Activated CD4-positive, alpha-beta T cell treated with anti-CD3 and anti-CD28 coated beads, Interleukin-2, amount 10 ng/mL, durations not matched to agents 7 days and 5 days (primary cell): ENCODE measurements at regions not wholly inside any gene's neighbourhood (a gene's known extent, or its start where the extent isn't known, plus 50 kb on each side); places are given as distances from the start of the nearest gene placed in this dataset.

Experiments
- CTCF ChIA-PET: fragments of 350-600 bp; sonication (Branson Sonifier 250); formaldehyde crosslinking; loops from one replicate; lab custom pipeline; 2021; ENCODE audit warnings: antibody characterized with exemption; lab: Charles Lee
- POLR2A ChIA-PET: fragments of 350-600 bp; sonication (Branson Sonifier 250); formaldehyde crosslinking; loops from one replicate; lab custom pipeline; 2021; ENCODE audit warnings: antibody characterized with exemption; lab: Charles Lee
- DNase-seq: peaks from one replicate; pipeline ENCODE4 v3.0.0-alpha.2; 2020
- H3K27ac Mint-ChIP-seq: one replicate; pipeline ENCODE4 v1.8.0; 2021; ENCODE audit warnings: mild to moderate bottlenecking, moderate library complexity, mixed read lengths
- H3K27me3 Mint-ChIP-seq: one replicate; pipeline ENCODE4 v1.8.0; 2021; ENCODE audit warnings: mixed read lengths
- H3K36me3 Mint-ChIP-seq: one replicate; pipeline ENCODE4 v1.8.0; 2021; ENCODE audit warnings: low read depth, mixed read lengths
- H3K4me1 Mint-ChIP-seq: one replicate; pipeline ENCODE4 v1.8.0; 2021; ENCODE audit warnings: mixed read lengths
- H3K4me3 Mint-ChIP-seq: one replicate; pipeline ENCODE4 v1.8.0; 2021; ENCODE audit warnings: mild to moderate bottlenecking, moderate library complexity, mixed read lengths
- H3K9me3 Mint-ChIP-seq: one replicate; pipeline ENCODE4 v1.8.0; 2021; ENCODE audit warnings: mixed read lengths

- CTCF ChIA-PET: no interaction called here
- no peaks in the 10 kb centered on the region for H3K27me3 Mint-ChIP-seq
- peaks cover 2% of the 10 kb centered on the region for H3K9me3 Mint-ChIP-seq
- no peak overlapping the region for H3K4me3 Mint-ChIP-seq
- H3K36me3 Mint-ChIP-seq: no peaks in the 10 kb centered on the region
- no peaks in the 10 kb centered on the region for H3K4me1 Mint-ChIP-seq
- DNase-seq: no peak
- POLR2A ChIA-PET: no interaction called here
- H3K27ac Mint-ChIP-seq: no peak overlapping the region
Observed at GRCh38 chr5:8868283-8868682, 677.6 kb downstream of the SEMA5A start.

- Mint-ChIP-seq H3K27ac (no peak overlapping the region), H3K9me3 (peaks cover 2% of the 10 kb centered on the region), H3K27me3 (no peaks in the 10 kb centered on the region), H3K4me3 (no peak overlapping the region), H3K36me3 (no peaks in the 10 kb centered on the region), H3K4me1 (no peaks in the 10 kb centered on the region)
- ChIA-PET POLR2A (no interaction called here), CTCF (no interaction called here)
- no peak for DNase-seq
Observed at GRCh38 chr5:8869932-8870331, 675.9 kb downstream of the SEMA5A start.

GRCh38 chr5:8870349-8870958, 675.4 kb downstream of the SEMA5A start:
- Mint-ChIP-seq H3K4me1 (no peaks in the 10 kb centered on the region), H3K36me3 (no peaks in the 10 kb centered on the region), H3K27ac (no peak overlapping the region), H3K27me3 (no peaks in the 10 kb centered on the region), H3K9me3 (peaks cover 2% of the 10 kb centered on the region), H3K4me3 (no peak overlapping the region)
- DNase-seq: no peak
- ChIA-PET CTCF (no interaction called here), POLR2A (no interaction called here)

GRCh38 chr5:8870959-8871355, 674.9 kb downstream of the SEMA5A start:
- DNase-seq: no peak
- Mint-ChIP-seq H3K36me3 (no peaks in the 10 kb centered on the region), H3K4me1 (no peaks in the 10 kb centered on the region), H3K9me3 (peaks cover 2% of the 10 kb centered on the region), H3K4me3 (no peak overlapping the region), H3K27ac (no peak overlapping the region), H3K27me3 (no peaks in the 10 kb centered on the region)
- ChIA-PET POLR2A (no interaction called here), CTCF (no interaction called here)

GRCh38 chr5:8871446-8871845, 674.4 kb downstream of the SEMA5A start:
- H3K9me3 Mint-ChIP-seq: peaks cover 2% of the 10 kb centered on the region

GRCh38 chr5:8875722-8876121, 670.2 kb downstream of the SEMA5A start:
- no peak overlapping the region for H3K4me3 Mint-ChIP-seq
- no peaks in the 10 kb centered on the region for H3K36me3 Mint-ChIP-seq
- ChIA-PET POLR2A (no interaction called here), CTCF (no interaction called here)
- peaks cover under 1% of the 10 kb centered on the region for H3K9me3 Mint-ChIP-seq
- DNase-seq: no peak
- no peaks in the 10 kb centered on the region for H3K27me3 Mint-ChIP-seq
- H3K27ac Mint-ChIP-seq: no peak overlapping the region
- H3K4me1 Mint-ChIP-seq: no peaks in the 10 kb centered on the region

More at GRCh38 chr5:8871446-8871845, 674.4 kb downstream of the SEMA5A start:
- Mint-ChIP-seq H3K27me3 (no peaks in the 10 kb centered on the region), H3K4me3 (no peak overlapping the region), H3K27ac (no peak overlapping the region), H3K4me1 (no peaks in the 10 kb centered on the region), H3K36me3 (no peaks in the 10 kb centered on the region)
- DNase-seq: no peak
- ChIA-PET POLR2A (no interaction called here), CTCF (no interaction called here)

GRCh38 chr5:8879248-8879647, 666.6 kb downstream of the SEMA5A start:
- H3K36me3 Mint-ChIP-seq: no peaks in the 10 kb centered on the region
- no peak overlapping the region for H3K27ac Mint-ChIP-seq
- no peaks in the 10 kb centered on the region for H3K9me3 Mint-ChIP-seq
- no peak overlapping the region for H3K4me3 Mint-ChIP-seq
- ChIA-PET POLR2A (no interaction called here), CTCF (no interaction called here)
- no peak for DNase-seq
- no peaks in the 10 kb centered on the region for H3K4me1 Mint-ChIP-seq
- no peaks in the 10 kb centered on the region for H3K27me3 Mint-ChIP-seq

- peaks cover 4% of the 10 kb centered on the region for H3K9me3 Mint-ChIP-seq
- H3K36me3 Mint-ChIP-seq: no peaks in the 10 kb centered on the region
- CTCF ChIA-PET: no interaction called here
Observed at GRCh38 chr5:8884029-8884428, 661.8 kb downstream of the SEMA5A start.

GRCh38 chr5:8892926-8893325, 652.9 kb downstream of the SEMA5A start:
- ChIA-PET POLR2A (interaction anchor here (0.8 kb wide), 1 partner anchor 1311 kb away, joined by 6 read pairs; no protein-coding TSS in a partner anchor), CTCF (no interaction called here)
- Mint-ChIP-seq H3K9me3 (peaks cover 4% of the 10 kb centered on the region), H3K4me3 (no peak overlapping the region), H3K27ac (no peak overlapping the region), H3K27me3 (no peaks in the 10 kb centered on the region), H3K36me3 (no peaks in the 10 kb centered on the region), H3K4me1 (no peaks in the 10 kb centered on the region)
- no peak for DNase-seq

More at GRCh38 chr5:8884029-8884428, 661.8 kb downstream of the SEMA5A start:
- Mint-ChIP-seq H3K4me1 (no peaks in the 10 kb centered on the region), H3K27ac (no peak overlapping the region), H3K4me3 (no peak overlapping the region), H3K27me3 (no peaks in the 10 kb centered on the region)
- no peak for DNase-seq
- POLR2A ChIA-PET: no interaction called here

- CTCF ChIA-PET: no interaction called here
- Mint-ChIP-seq H3K4me1 (no peaks in the 10 kb centered on the region), H3K4me3 (no peak overlapping the region), H3K27ac (no peak overlapping the region), H3K36me3 (no peaks in the 10 kb centered on the region), H3K9me3 (peaks cover 4% of the 10 kb centered on the region), H3K27me3 (no peaks in the 10 kb centered on the region)
- POLR2A ChIA-PET: no interaction called here
- no peak for DNase-seq
Observed at GRCh38 chr5:8894031-8894430, 651.8 kb downstream of the SEMA5A start.

- Mint-ChIP-seq H3K27ac (no peak overlapping the region), H3K4me1 (no peaks in the 10 kb centered on the region), H3K36me3 (no peaks in the 10 kb centered on the region), H3K9me3 (peaks cover 4% of the 10 kb centered on the region), H3K4me3 (no peak overlapping the region), H3K27me3 (no peaks in the 10 kb centered on the region)
- no peak for DNase-seq
- ChIA-PET POLR2A (no interaction called here), CTCF (no interaction called here)
Observed at GRCh38 chr5:8895062-8895461, 650.8 kb downstream of the SEMA5A start.

GRCh38 chr5:8895599-8895998, 650.3 kb downstream of the SEMA5A start:
- Mint-ChIP-seq H3K36me3 (no peaks in the 10 kb centered on the region), H3K27me3 (no peaks in the 10 kb centered on the region), H3K4me1 (no peaks in the 10 kb centered on the region), H3K27ac (no peak overlapping the region), H3K4me3 (no peak overlapping the region), H3K9me3 (peaks cover 4% of the 10 kb centered on the region)
- ChIA-PET POLR2A (no interaction called here), CTCF (no interaction called here)
- no peak for DNase-seq

- no peak overlapping the region for H3K27ac Mint-ChIP-seq
- H3K4me3 Mint-ChIP-seq: no peak overlapping the region
- ChIA-PET POLR2A (no interaction called here), CTCF (no interaction called here)
- H3K9me3 Mint-ChIP-seq: peaks cover 4% of the 10 kb centered on the region
- no peak for DNase-seq
- H3K4me1 Mint-ChIP-seq: no peaks in the 10 kb centered on the region
- H3K27me3 Mint-ChIP-seq: no peaks in the 10 kb centered on the region
- H3K36me3 Mint-ChIP-seq: no peaks in the 10 kb centered on the region
Observed at GRCh38 chr5:8897316-8897715, 648.6 kb downstream of the SEMA5A start.

GRCh38 chr5:8905021-8905420, 640.9 kb downstream of the SEMA5A start:
- Mint-ChIP-seq H3K4me1 (no peaks in the 10 kb centered on the region), H3K27me3 (no peaks in the 10 kb centered on the region), H3K27ac (no peak overlapping the region), H3K36me3 (no peaks in the 10 kb centered on the region), H3K4me3 (no peak overlapping the region), H3K9me3 (peaks cover 3% of the 10 kb centered on the region)
- ChIA-PET CTCF (no interaction called here), POLR2A (no interaction called here)
- no peak for DNase-seq
